ENCODE measurements at regions not wholly inside any gene's neighbourhood (a gene's known extent, or its start where the extent isn't known, plus 50 kb on each side); places are given as distances from the start of the nearest gene placed in this dataset.
"Not testable (repeated sequence)": the region's sequence is repeated elsewhere in the genome, so short reads cannot be mapped to it uniquely, and the experiment has no call there.

- Histone ChIP-seq H3K9ac (ENCODE audit: insufficient read depth, low read length) (no peak overlapping the region), H3K27me3 (ENCODE audit: control insufficient read depth, insufficient read depth, low read length) (no peaks in the 10 kb centered on the region), H2AFZ (ENCODE audit: low read length) (no peak overlapping the region), H3K9me3 (ENCODE audit: control insufficient read depth, insufficient read depth, low read depth, low read length) (no peaks in the 10 kb centered on the region), H3K4me3 (replicated peaks in 1 of 4; ENCODE audit: control extremely low read depth in 1 of 4, insufficient read depth in 1 of 4, low read depth in 3 of 4, low read length in 4 of 4) (no peak overlapping the region), H3K27ac (ENCODE audit: insufficient read depth, low read length) (no peak overlapping the region), H3K4me1 (ENCODE audit: control insufficient read depth, extremely low read depth, insufficient read depth, low read length) (no peaks in the 10 kb centered on the region), H3K36me3 (ENCODE audit: control insufficient read depth, insufficient read depth, low read length) (no peaks in the 10 kb centered on the region), H3K79me2 (ENCODE audit: control insufficient read depth, insufficient read depth, low read length) (no peaks in the 10 kb centered on the region), H4K20me1 (ENCODE audit: control insufficient read depth, extremely low read depth, insufficient read depth, low read length) (no peaks in the 10 kb centered on the region), H3K4me2 (ENCODE audit: extremely low read depth, insufficient read depth, low read length) (no peak overlapping the region)
- no peak for DNase-seq (ENCODE audit: low read depth in 2 of 2)
- no peak for TF ChIP-seq CTCF (conservative IDR thresholded peaks at IDR 0.05 in 1 of 2, IDR thresholded peaks at IDR 0.05 in 1 of 2; ENCODE audit: low read depth in 1 of 2, low read length in 2 of 2)
- TF ChIP-seq EZH2 (IDR thresholded peaks at IDR 0.05; ENCODE audit: low read length, missing control alignments), result no peak
These were observed 517.3 kb downstream of the DIPK2A start for GRCh38 chr3:144488927-144489326.

GRCh38 chr3:144491333-144491732 is 519.7 kb downstream of the DIPK2A start:
- Histone ChIP-seq H3K27ac (ENCODE audit: insufficient read depth, low read length) (no peak overlapping the region), H4K20me1 (ENCODE audit: control insufficient read depth, extremely low read depth, insufficient read depth, low read length) (no peaks in the 10 kb centered on the region), H3K4me2 (ENCODE audit: extremely low read depth, insufficient read depth, low read length) (no peak overlapping the region), H3K27me3 (ENCODE audit: control insufficient read depth, insufficient read depth, low read length) (no peaks in the 10 kb centered on the region), H3K79me2 (ENCODE audit: control insufficient read depth, insufficient read depth, low read length) (no peaks in the 10 kb centered on the region), H2AFZ (ENCODE audit: low read length) (no peak overlapping the region), H3K4me3 (replicated peaks in 1 of 4; ENCODE audit: control extremely low read depth in 1 of 4, insufficient read depth in 1 of 4, low read depth in 3 of 4, low read length in 4 of 4) (no peak overlapping the region), H3K36me3 (ENCODE audit: control insufficient read depth, insufficient read depth, low read length) (no peaks in the 10 kb centered on the region), H3K9ac (ENCODE audit: insufficient read depth, low read length) (no peak overlapping the region), H3K9me3 (ENCODE audit: control insufficient read depth, insufficient read depth, low read depth, low read length) (no peaks in the 10 kb centered on the region), H3K4me1 (ENCODE audit: control insufficient read depth, extremely low read depth, insufficient read depth, low read length) (no peaks in the 10 kb centered on the region)
- no peak for TF ChIP-seq CTCF (conservative IDR thresholded peaks at IDR 0.05 in 1 of 2, IDR thresholded peaks at IDR 0.05 in 1 of 2; ENCODE audit: low read depth in 1 of 2, low read length in 2 of 2)
- TF ChIP-seq EZH2 (IDR thresholded peaks at IDR 0.05; ENCODE audit: low read length, missing control alignments), result no peak
- no peak for DNase-seq (ENCODE audit: low read depth in 2 of 2)

GRCh38 chr3:144494651-144495050 is 523.0 kb downstream of the DIPK2A start:
- H3K36me3 ChIP-seq (ENCODE audit: control insufficient read depth, insufficient read depth, low read length); H3K4me3 ChIP-seq (replicated peaks in 1 of 4; ENCODE audit: control extremely low read depth in 1 of 4, insufficient read depth in 1 of 4, low read depth in 3 of 4, low read length in 4 of 4); H3K4me1 ChIP-seq (ENCODE audit: control insufficient read depth, extremely low read depth, insufficient read depth, low read length); DNase-seq (ENCODE audit: low read depth in 2 of 2); H3K9me3 ChIP-seq (ENCODE audit: control insufficient read depth, insufficient read depth, low read depth, low read length); H3K27ac ChIP-seq (ENCODE audit: insufficient read depth, low read length); H3K9ac ChIP-seq (ENCODE audit: insufficient read depth, low read length); H3K4me2 ChIP-seq (ENCODE audit: extremely low read depth, insufficient read depth, low read length); H4K20me1 ChIP-seq (ENCODE audit: control insufficient read depth, extremely low read depth, insufficient read depth, low read length); H3K27me3 ChIP-seq (ENCODE audit: control insufficient read depth, insufficient read depth, low read length); H2AFZ ChIP-seq (ENCODE audit: low read length); H3K79me2 ChIP-seq (ENCODE audit: control insufficient read depth, insufficient read depth, low read length): not testable (repeated sequence)
